WTC11 (cell line): ENCODE measurements at regions not wholly inside any gene's neighbourhood (a gene's known extent, or its start where the extent isn't known, plus 50 kb on each side); places are given as distances from the start of the nearest gene placed in this dataset.

ENCODE experiments used
- ATAC-seq: fragments of 200-7000 bp; cut with Tn5 transposase; 2 replicates; pipeline ENCODE4 v1.10.0; 2021; ENCODE audit warnings: mild to moderate bottlenecking, moderate library complexity
- CTCF ChIA-PET: fragments of 300-600 bp; sonication (Branson Sonifier 250); formaldehyde crosslinking; loops from one replicate; lab custom pipeline; 2021; ENCODE audit warnings: antibody characterized with exemption; lab: Charles Lee
- POLR2A ChIA-PET: fragments of 350-600 bp; sonication (Branson Sonifier 250); formaldehyde crosslinking; loops from one replicate; lab custom pipeline; 2021; ENCODE audit warnings: antibody characterized with exemption; lab: Charles Lee
- DNase-seq: peaks from one replicate; pipeline ENCODE4 v3.0.0; 2021; ENCODE audit warnings: low spot score
- H3K27ac Mint-ChIP-seq: 2 replicates; pipeline ENCODE4 v1.8.0; 2021; ENCODE audit warnings: mixed read lengths
- H3K27me3 Mint-ChIP-seq: 2 replicates; pipeline ENCODE4 v1.8.0; 2021; ENCODE audit warnings: low read depth, mild to moderate bottlenecking, moderate library complexity, mixed read lengths
- H3K36me3 Mint-ChIP-seq: 2 replicates; pipeline ENCODE4 v1.8.0; 2021; ENCODE audit warnings: mixed read lengths
- H3K4me1 Mint-ChIP-seq: 2 replicates; pipeline ENCODE4 v1.8.0; 2022; ENCODE audit warnings: mixed read lengths
- H3K4me3 Mint-ChIP-seq: 2 replicates; pipeline ENCODE4 v1.8.0; 2021; ENCODE audit warnings: mild to moderate bottlenecking, moderate library complexity, mixed read lengths
- H3K9me3 Mint-ChIP-seq: 2 replicates; pipeline ENCODE4 v1.8.0; 2021; ENCODE audit warnings: mixed read lengths
- ATF2 ChIP-seq: sonication (generic); formaldehyde crosslinking; IDR thresholded peaks from 2 replicates; pipeline ENCODE4 v1.8.1; 2022; ENCODE audit warnings: low read depth, missing genetic modification reagents, borderline replicate concordance
- CDX4 ChIP-seq: fragments of 250-450 bp; sonication (Bioruptor Pico); IDR thresholded peaks from 2 replicates; pipeline ENCODE4 v1.9.0; 2021; ENCODE audit warnings: moderate library complexity, mild to moderate bottlenecking, inconsistent platforms, borderline replicate concordance
- CREM ChIP-seq: sonication (generic); formaldehyde crosslinking; IDR thresholded peaks from 2 replicates; pipeline ENCODE4 v1.8.1; 2022; ENCODE audit warnings: mild to moderate bottlenecking, missing genetic modification reagents, moderate library complexity
- E2F1 ChIP-seq: sonication (generic); formaldehyde crosslinking; IDR thresholded peaks from 2 replicates; pipeline ENCODE4 v1.8.0; 2022; ENCODE audit warnings: mild to moderate bottlenecking, missing genetic modification reagents
- E2F4 ChIP-seq: sonication (generic); formaldehyde crosslinking; IDR thresholded peaks from 2 replicates; pipeline ENCODE4 v1.8.1; 2022; ENCODE audit warnings: low read depth, mild to moderate bottlenecking, moderate library complexity, missing genetic modification reagents, borderline replicate concordance
- ELF4 ChIP-seq: sonication (generic); formaldehyde crosslinking; IDR thresholded peaks from 2 replicates; pipeline ENCODE4 v1.8.1; 2022; ENCODE audit warnings: low read depth, mild to moderate bottlenecking, moderate library complexity, missing genetic modification reagents
- ETV6 ChIP-seq: sonication (generic); formaldehyde crosslinking; IDR thresholded peaks from 2 replicates; pipeline ENCODE4 v1.8.1; 2022; ENCODE audit warnings: mild to moderate bottlenecking, missing genetic modification reagents
- GRHL2 ChIP-seq: fragments of 250-450 bp; sonication (Bioruptor Pico); IDR thresholded peaks from 2 replicates; pipeline ENCODE4 v1.8.0; 2022; ENCODE audit warnings: mild to moderate bottlenecking, moderate library complexity; ENCODE audit not compliant: insufficient replicate concordance, severe bottlenecking
- KAT7 ChIP-seq: sonication (generic); formaldehyde crosslinking; IDR thresholded peaks from 2 replicates; pipeline ENCODE4 v1.8.1; 2023; ENCODE audit warnings: missing genetic modification reagents, mild to moderate bottlenecking, borderline replicate concordance
- NFYB ChIP-seq: sonication (generic); formaldehyde crosslinking; conservative IDR thresholded peaks from 2 replicates; pipeline ENCODE4 v1.8.0; 2022; ENCODE audit warnings: low read depth, missing genetic modification reagents
- NR2C2 ChIP-seq: sonication (generic); formaldehyde crosslinking; IDR thresholded peaks from 2 replicates; pipeline ENCODE4 v1.8.0; 2022; ENCODE audit warnings: mild to moderate bottlenecking, missing genetic modification reagents
- OVOL2 ChIP-seq: fragments of 250-450 bp; sonication (Bioruptor Pico); IDR thresholded peaks from 2 replicates; pipeline ENCODE4 v1.9.0; 2021; ENCODE audit warnings: mild to moderate bottlenecking, borderline replicate concordance
- RELA ChIP-seq: sonication (generic); formaldehyde crosslinking; IDR thresholded peaks from 2 replicates; pipeline ENCODE4 v1.8.1; 2022; ENCODE audit warnings: missing genetic modification reagents, mild to moderate bottlenecking, borderline replicate concordance
- RORB ChIP-seq: fragments of 250-450 bp; sonication (Bioruptor Pico); IDR thresholded peaks from 2 replicates; pipeline ENCODE4 v1.9.0; 2021; ENCODE audit warnings: mild to moderate bottlenecking
- TEAD4 ChIP-seq: sonication (generic); formaldehyde crosslinking; IDR thresholded peaks from 2 replicates; pipeline ENCODE4 v1.8.0; 2022; ENCODE audit warnings: mild to moderate bottlenecking, missing genetic modification reagents
- ZBTB21 ChIP-seq: sonication (generic); formaldehyde crosslinking; IDR thresholded peaks from 2 replicates; pipeline ENCODE4 v1.8.1; 2023; ENCODE audit warnings: mild to moderate bottlenecking, missing genetic modification reagents, borderline replicate concordance
- ZBTB43 ChIP-seq: sonication (generic); formaldehyde crosslinking; IDR thresholded peaks from 2 replicates; pipeline ENCODE4 v1.8.1; 2023; ENCODE audit warnings: mild to moderate bottlenecking, missing genetic modification reagents
- ZMAT4 ChIP-seq: fragments of 250-450 bp; sonication (Bioruptor Pico); IDR thresholded peaks from 2 replicates; pipeline ENCODE4 v1.9.0; 2021; ENCODE audit warnings: mild to moderate bottlenecking
- ZNF121 ChIP-seq: sonication (generic); formaldehyde crosslinking; IDR thresholded peaks from 2 replicates; pipeline ENCODE4 v1.8.0; 2023; ENCODE audit warnings: missing genetic modification reagents
- ZNF219 ChIP-seq: sonication (generic); formaldehyde crosslinking; IDR thresholded peaks from 2 replicates; pipeline ENCODE4 v1.8.0; 2023; ENCODE audit warnings: missing genetic modification reagents, mild to moderate bottlenecking, borderline replicate concordance
- ZNF423 ChIP-seq: fragments of 250-450 bp; sonication (Bioruptor Pico); IDR thresholded peaks from 2 replicates; pipeline ENCODE4 v2.1.2; 2022; ENCODE audit warnings: mild to moderate bottlenecking, moderate library complexity
- ZNF425 ChIP-seq: fragments of 250-450 bp; sonication (Bioruptor Pico); conservative IDR thresholded peaks from 2 replicates; pipeline ENCODE4 v1.9.0; 2021; ENCODE audit warnings: mild to moderate bottlenecking
- ZNF532 ChIP-seq: fragments of 250-450 bp; sonication (Bioruptor Pico); IDR thresholded peaks from 2 replicates; pipeline ENCODE4 v1.9.0; 2021; ENCODE audit warnings: mild to moderate bottlenecking, borderline replicate concordance

- TF ChIP-seq CREM (CRISPR knock-in tag): no peak
- TF ChIP-seq NFYB: no peak
- no peak for TF ChIP-seq CDX4 (CRISPR knock-in tag)
- TF ChIP-seq E2F1 (CRISPR knock-in tag): no peak
- no peak for TF ChIP-seq NR2C2 (CRISPR knock-in tag)
- TF ChIP-seq ZBTB43 (CRISPR knock-in tag): no peak
- no peak for TF ChIP-seq RELA (CRISPR knock-in tag)
- TF ChIP-seq ETV6 (CRISPR knock-in tag): no peak
- TF ChIP-seq ZNF423: no peak
Observed at GRCh38 chr10:78928330-78928729, 140.4 kb upstream of the ZMIZ1 start (continued).

- POLR2A ChIA-PET: no interaction called here
- no peak for TF ChIP-seq ZMAT4 (CRISPR knock-in tag)
- TF ChIP-seq ZNF121: no peak
- TF ChIP-seq KAT7: no peak
- TF ChIP-seq ZNF532 (CRISPR knock-in tag): no peak
- TF ChIP-seq ZNF219 (CRISPR knock-in tag): no peak
- TF ChIP-seq ATF2 (CRISPR knock-in tag): no peak
- TF ChIP-seq TEAD4 (CRISPR knock-in tag): no peak
- no peak for TF ChIP-seq ELF4 (CRISPR knock-in tag)
- no peak for TF ChIP-seq OVOL2 (CRISPR knock-in tag)
- no peak for TF ChIP-seq RORB (CRISPR knock-in tag)
- no peak for TF ChIP-seq ZNF425 (CRISPR knock-in tag)
- TF ChIP-seq ZBTB21 (CRISPR knock-in tag): no peak
- TF ChIP-seq E2F4 (CRISPR knock-in tag): no peak
- no peak for TF ChIP-seq GRHL2 (CRISPR knock-in tag)
- no peak for ATAC-seq
Observed at GRCh38 chr10:78929541-78929940, 139.2 kb upstream of the ZMIZ1 start.

More at GRCh38 chr10:78929541-78929940, 139.2 kb upstream of the ZMIZ1 start:
- Mint-ChIP-seq H3K27me3 (peaks cover 9% of the 10 kb centered on the region), H3K9me3 (no peaks in the 10 kb centered on the region; the same call in 1 of the 2 replicates), H3K27ac (no peak overlapping the region), H3K4me3 (no peak overlapping the region), H3K4me1 (peaks cover 18% of the 10 kb centered on the region), H3K36me3 (no peaks in the 10 kb centered on the region)
- CTCF ChIA-PET: interaction anchor here (0.7 kb wide), 1 partner anchor 185 kb away, joined by 6 read pairs; no protein-coding TSS in a partner anchor
- DNase-seq: no peak
